ENCODE measurements at regions not wholly inside any gene's neighbourhood (a gene's known extent, or its start where the extent isn't known, plus 50 kb on each side); places are given as distances from the start of the nearest gene placed in this dataset.
A peak's percentile ranks its signal among the peaks of the same experiment; 100 is the strongest.

- ChIA-PET CTCF (no interaction called here), POLR2A (interaction anchor here (1.4 kb wide), 2 partner anchors 57 to 109 kb away, joined by 3 to 4 read pairs; partner anchors contain the start of gene TMEM18)
- no peak for TF ChIP-seq ELF4 (IDR thresholded peaks at IDR 0.05)
- TF ChIP-seq NFRKB (IDR thresholded peaks at IDR 0.05) = no peak
- no peak for TF ChIP-seq SP1 (IDR thresholded peaks at IDR 0.05)
- TF ChIP-seq L3MBTL2 (conservative IDR thresholded peaks at IDR 0.05) = peak; percentile 37; the same call in 1 of the 2 replicates
- no peak for TF ChIP-seq BHLHE40 (IDR thresholded peaks at IDR 0.05; ENCODE audit: borderline replicate concordance)
- no peak for DNase-seq (ENCODE audit: extremely low spot score)
These were observed 109.2 kb downstream of the TMEM18 start for GRCh38 chr2:567865-568638.

GRCh38 chr2:567496-567864 lies 109.7 kb downstream of the TMEM18 start:
- POLR2A ChIA-PET = interaction anchor here (1.4 kb wide), 2 partner anchors 58 to 109 kb away, joined by 3 to 4 read pairs; partner anchors contain the start of gene TMEM18
- TF ChIP-seq FOXM1 (IDR thresholded peaks at IDR 0.05; ENCODE audit: borderline replicate concordance) (no peak), BHLHE40 (IDR thresholded peaks at IDR 0.05; ENCODE audit: borderline replicate concordance) (no peak), PKNOX1 (IDR thresholded peaks at IDR 0.05) (no peak), SUZ12 (IDR thresholded peaks at IDR 0.05) (no peak), ZNF384 (IDR thresholded peaks at IDR 0.05) (no peak), FOXK2 (IDR thresholded peaks at IDR 0.05) (no peak), LEF1 (IDR thresholded peaks at IDR 0.05; ENCODE audit: borderline replicate concordance) (no peak), SP1 (IDR thresholded peaks at IDR 0.05) (no peak), TARDBP (IDR thresholded peaks at IDR 0.05) (no peak), ELF4 (IDR thresholded peaks at IDR 0.05) (no peak), FOXA1 (IDR thresholded peaks at IDR 0.05) (no peak), NFRKB (IDR thresholded peaks at IDR 0.05) (no peak), HDGF (IDR thresholded peaks at IDR 0.05; ENCODE audit: borderline replicate concordance) (no peak), L3MBTL2 (conservative IDR thresholded peaks at IDR 0.05) (no peak), ARNT (IDR thresholded peaks at IDR 0.05) (no peak)
- DNase-seq (ENCODE audit: extremely low spot score) = no peak
- CTCF ChIA-PET = no interaction called here

- DNase-seq (ENCODE audit: extremely low spot score) = no peak
- ChIA-PET CTCF (no interaction called here), POLR2A (no interaction called here)
- TF ChIP-seq TARDBP (IDR thresholded peaks at IDR 0.05) (no peak), ARNT (IDR thresholded peaks at IDR 0.05) (no peak), ELF4 (IDR thresholded peaks at IDR 0.05) (no peak), FOXA1 (IDR thresholded peaks at IDR 0.05) (no peak), SP1 (IDR thresholded peaks at IDR 0.05) (no peak), CTBP1 (IDR thresholded peaks at IDR 0.05; ENCODE audit: borderline replicate concordance) (no peak), ZNF384 (IDR thresholded peaks at IDR 0.05) (no peak), SUZ12 (IDR thresholded peaks at IDR 0.05) (no peak), LEF1 (IDR thresholded peaks at IDR 0.05; ENCODE audit: borderline replicate concordance) (no peak), L3MBTL2 (conservative IDR thresholded peaks at IDR 0.05) (no peak), HDGF (IDR thresholded peaks at IDR 0.05; ENCODE audit: borderline replicate concordance) (no peak), FOXM1 (IDR thresholded peaks at IDR 0.05; ENCODE audit: borderline replicate concordance) (no peak), FOXK2 (IDR thresholded peaks at IDR 0.05) (no peak), NFRKB (IDR thresholded peaks at IDR 0.05) (no peak)
These were observed 110.6 kb downstream of the TMEM18 start for GRCh38 chr2:566379-567313.

GRCh38 chr2:564471-565181 lies 112.6 kb downstream of the TMEM18 start:
- ChIA-PET POLR2A (no interaction called here), CTCF (interaction anchor here (0.5 kb wide), 1 partner anchor 40 kb away, joined by 6 read pairs; no protein-coding TSS in a partner anchor)
- TF ChIP-seq SUZ12 (IDR thresholded peaks at IDR 0.05) (no peak), BHLHE40 (IDR thresholded peaks at IDR 0.05; ENCODE audit: borderline replicate concordance) (no peak)
- DNase-seq (ENCODE audit: extremely low spot score) = no peak

GRCh38 chr2:563512-563911 lies 113.7 kb downstream of the TMEM18 start:
- DNase-seq (ENCODE audit: extremely low spot score) = no peak
- ChIA-PET POLR2A (no interaction called here), CTCF (no interaction called here)
- TF ChIP-seq PKNOX1 (IDR thresholded peaks at IDR 0.05) (no peak), NFRKB (IDR thresholded peaks at IDR 0.05) (no peak), BHLHE40 (IDR thresholded peaks at IDR 0.05; ENCODE audit: borderline replicate concordance) (no peak), SUZ12 (IDR thresholded peaks at IDR 0.05) (no peak), HDGF (IDR thresholded peaks at IDR 0.05; ENCODE audit: borderline replicate concordance) (no peak), L3MBTL2 (conservative IDR thresholded peaks at IDR 0.05) (no peak), ARNT (IDR thresholded peaks at IDR 0.05) (no peak), CTBP1 (IDR thresholded peaks at IDR 0.05; ENCODE audit: borderline replicate concordance) (no peak), SP1 (IDR thresholded peaks at IDR 0.05) (no peak), FOXK2 (IDR thresholded peaks at IDR 0.05) (no peak), FOXA1 (IDR thresholded peaks at IDR 0.05) (no peak)

Data from HEK293T (cell line).